HFFc6 (cell line): ENCODE measurements at regions not wholly inside any gene's neighbourhood (a gene's known extent, or its start where the extent isn't known, plus 50 kb on each side); places are given as distances from the start of the nearest gene placed in this dataset.

ENCODE experiments used
- DNase-seq: peaks from one replicate; pipeline ENCODE4 v3.0.0-alpha.2; 2018
- H3K27ac Mint-ChIP-seq: 2 replicates; pipeline ENCODE4 v1.8.0; 2020; ENCODE audit warnings: mild to moderate bottlenecking, mixed read lengths
- H3K27me3 Mint-ChIP-seq: 2 replicates; pipeline ENCODE4 v1.8.0; 2021; ENCODE audit warnings: mild to moderate bottlenecking, moderate library complexity, mixed read lengths; ENCODE audit not compliant: insufficient read depth
- H3K36me3 Mint-ChIP-seq: 2 replicates; pipeline ENCODE4 v1.8.0; 2021; ENCODE audit warnings: low read depth, mixed read lengths
- H3K4me1 Mint-ChIP-seq: 2 replicates; pipeline ENCODE4 v1.8.0; 2020; ENCODE audit warnings: low read depth, mixed read lengths
- H3K4me3 Mint-ChIP-seq: 2 replicates; pipeline ENCODE4 v1.8.0; 2020; ENCODE audit warnings: mild to moderate bottlenecking, moderate library complexity, mixed read lengths
- H3K9me3 Mint-ChIP-seq: 2 replicates; pipeline ENCODE4 v1.8.0; 2020; ENCODE audit warnings: mild to moderate bottlenecking, mixed read lengths
- TF ChIP-seq, protein P1 (sequence below): fragments of 200-600 bp; sonication (generic); IDR thresholded peaks from 2 replicates; pipeline ENCODE4 v1.5.0; 2021; ENCODE audit warnings: antibody characterized with exemption, mild to moderate bottlenecking

GRCh38 chr7:36100634-36101033 lies 52.4 kb upstream of the EEPD1 start:
- H3K4me3 Mint-ChIP-seq, result no peak overlapping the region
- no peaks in the 10 kb centered on the region; the same call in none of the 2 replicates for H3K27me3 Mint-ChIP-seq
- H3K9me3 Mint-ChIP-seq, result no peaks in the 10 kb centered on the region
- DNase-seq, result no peak
- H3K4me1 Mint-ChIP-seq, result no peaks in the 10 kb centered on the region; the same call in 1 of the 2 replicates
- H3K36me3 Mint-ChIP-seq, result no peaks in the 10 kb centered on the region
- TF ChIP-seq, protein P1, sequence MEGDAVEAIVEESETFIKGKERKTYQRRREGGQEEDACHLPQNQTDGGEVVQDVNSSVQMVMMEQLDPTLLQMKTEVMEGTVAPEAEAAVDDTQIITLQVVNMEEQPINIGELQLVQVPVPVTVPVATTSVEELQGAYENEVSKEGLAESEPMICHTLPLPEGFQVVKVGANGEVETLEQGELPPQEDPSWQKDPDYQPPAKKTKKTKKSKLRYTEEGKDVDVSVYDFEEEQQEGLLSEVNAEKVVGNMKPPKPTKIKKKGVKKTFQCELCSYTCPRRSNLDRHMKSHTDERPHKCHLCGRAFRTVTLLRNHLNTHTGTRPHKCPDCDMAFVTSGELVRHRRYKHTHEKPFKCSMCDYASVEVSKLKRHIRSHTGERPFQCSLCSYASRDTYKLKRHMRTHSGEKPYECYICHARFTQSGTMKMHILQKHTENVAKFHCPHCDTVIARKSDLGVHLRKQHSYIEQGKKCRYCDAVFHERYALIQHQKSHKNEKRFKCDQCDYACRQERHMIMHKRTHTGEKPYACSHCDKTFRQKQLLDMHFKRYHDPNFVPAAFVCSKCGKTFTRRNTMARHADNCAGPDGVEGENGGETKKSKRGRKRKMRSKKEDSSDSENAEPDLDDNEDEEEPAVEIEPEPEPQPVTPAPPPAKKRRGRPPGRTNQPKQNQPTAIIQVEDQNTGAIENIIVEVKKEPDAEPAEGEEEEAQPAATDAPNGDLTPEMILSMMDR, result no peak
- no peak overlapping the region for H3K27ac Mint-ChIP-seq
